ENCODE measurements at regions not wholly inside any gene's neighbourhood (a gene's known extent, or its start where the extent isn't known, plus 50 kb on each side); places are given as distances from the start of the nearest gene placed in this dataset.
"Not testable (repeated sequence)": the region's sequence is repeated elsewhere in the genome, so short reads cannot be mapped to it uniquely, and the experiment has no call there.

- H3K4me1 ChIP-seq (ENCODE audit: insufficient read depth); DNase-seq (ENCODE audit: extremely low spot score): not testable (repeated sequence)
- 85% methylated on average over 4 of the region's 13 CpGs for WGBS
Measured at GRCh38 chr16:16526998-16527397, 148.1 kb downstream of the NPIPA7 start.

GRCh38 chr16:16530744-16531143, 151.8 kb downstream of the NPIPA7 start:
- not testable (repeated sequence) for DNase-seq (ENCODE audit: extremely low spot score); H3K27ac ChIP-seq (ENCODE audit: low read depth); H3K36me3 ChIP-seq (ENCODE audit: insufficient read depth); H3K4me1 ChIP-seq (ENCODE audit: insufficient read depth); H3K4me3 ChIP-seq (ENCODE audit: low read depth, low read length)
- 34% methylated on average over 1 of the region's 5 CpGs for WGBS

More at GRCh38 chr16:16526998-16527397, 148.1 kb downstream of the NPIPA7 start:
- not testable (repeated sequence) for H3K4me3 ChIP-seq (ENCODE audit: low read depth, low read length); H3K27ac ChIP-seq (ENCODE audit: low read depth); H3K36me3 ChIP-seq (ENCODE audit: insufficient read depth)

GRCh38 chr16:16535565-16535964, 156.6 kb downstream of the NPIPA7 start:
- H3K27ac ChIP-seq (ENCODE audit: low read depth); H3K4me1 ChIP-seq (ENCODE audit: insufficient read depth); H3K4me3 ChIP-seq (ENCODE audit: low read depth, low read length); H3K36me3 ChIP-seq (ENCODE audit: insufficient read depth); DNase-seq (ENCODE audit: extremely low spot score): not testable (repeated sequence)
- WGBS: 74% methylated on average over 3 of the region's 4 CpGs

GRCh38 chr16:16536151-16536550, 157.2 kb downstream of the NPIPA7 start:
- not testable (repeated sequence) for DNase-seq (ENCODE audit: extremely low spot score); H3K27ac ChIP-seq (ENCODE audit: low read depth); H3K36me3 ChIP-seq (ENCODE audit: insufficient read depth); H3K4me1 ChIP-seq (ENCODE audit: insufficient read depth); H3K4me3 ChIP-seq (ENCODE audit: low read depth, low read length)
- WGBS: 82% methylated on average over 3 of the region's 3 CpGs

GRCh38 chr16:16549710-16550109, 170.8 kb downstream of the NPIPA7 start:
- DNase-seq (ENCODE audit: extremely low spot score); H3K36me3 ChIP-seq (ENCODE audit: insufficient read depth); H3K4me1 ChIP-seq (ENCODE audit: insufficient read depth); H3K27ac ChIP-seq (ENCODE audit: low read depth); H3K4me3 ChIP-seq (ENCODE audit: low read depth, low read length): not testable (repeated sequence)
- 48% methylated on average over 3 of the region's 3 CpGs for WGBS

GRCh38 chr16:16550824-16551223, 171.9 kb downstream of the NPIPA7 start:
- H3K36me3 ChIP-seq (ENCODE audit: insufficient read depth); H3K4me3 ChIP-seq (ENCODE audit: low read depth, low read length); H3K4me1 ChIP-seq (ENCODE audit: insufficient read depth); DNase-seq (ENCODE audit: extremely low spot score); H3K27ac ChIP-seq (ENCODE audit: low read depth): not testable (repeated sequence)
- 64% methylated on average over 2 of the region's 2 CpGs for WGBS

GRCh38 chr16:16552819-16553340, 173.9 kb downstream of the NPIPA7 start:
- not testable (repeated sequence) for H3K27ac ChIP-seq (ENCODE audit: low read depth); DNase-seq (ENCODE audit: extremely low spot score); H3K4me1 ChIP-seq (ENCODE audit: insufficient read depth); H3K4me3 ChIP-seq (ENCODE audit: low read depth, low read length); H3K36me3 ChIP-seq (ENCODE audit: insufficient read depth)
- 62% methylated on average over 1 of the region's 1 CpG for WGBS

- WGBS: 48% methylated on average over 6 of the region's 9 CpGs
- H3K4me3 ChIP-seq (ENCODE audit: low read depth, low read length); H3K4me1 ChIP-seq (ENCODE audit: insufficient read depth); H3K36me3 ChIP-seq (ENCODE audit: insufficient read depth); DNase-seq (ENCODE audit: extremely low spot score); H3K27ac ChIP-seq (ENCODE audit: low read depth): not testable (repeated sequence)
Measured at GRCh38 chr16:16559179-16559740, 180.3 kb downstream of the NPIPA7 start.

- DNase-seq (ENCODE audit: extremely low spot score); H3K27ac ChIP-seq (ENCODE audit: low read depth); H3K4me1 ChIP-seq (ENCODE audit: insufficient read depth); H3K36me3 ChIP-seq (ENCODE audit: insufficient read depth); H3K4me3 ChIP-seq (ENCODE audit: low read depth, low read length): not testable (repeated sequence)
- WGBS: 50% methylated on average over 5 of the region's 5 CpGs
Measured at GRCh38 chr16:16561532-16561931, 182.6 kb downstream of the NPIPA7 start.

GRCh38 chr16:16563962-16564361, 185.0 kb downstream of the NPIPA7 start:
- not testable (repeated sequence) for H3K4me3 ChIP-seq (ENCODE audit: low read depth, low read length); DNase-seq (ENCODE audit: extremely low spot score); H3K36me3 ChIP-seq (ENCODE audit: insufficient read depth); H3K27ac ChIP-seq (ENCODE audit: low read depth); H3K4me1 ChIP-seq (ENCODE audit: insufficient read depth)
- no CpG with 5 or more reads among the region's 5 CpGs for WGBS

- H3K36me3 ChIP-seq (ENCODE audit: insufficient read depth); H3K27ac ChIP-seq (ENCODE audit: low read depth); H3K4me3 ChIP-seq (ENCODE audit: low read depth, low read length); H3K4me1 ChIP-seq (ENCODE audit: insufficient read depth); DNase-seq (ENCODE audit: extremely low spot score): not testable (repeated sequence)
- WGBS: no CpG with 5 or more reads among the region's 7 CpGs
Measured at GRCh38 chr16:16565326-16565725, 186.4 kb downstream of the NPIPA7 start.

- not testable (repeated sequence) for H3K27ac ChIP-seq (ENCODE audit: low read depth); H3K4me3 ChIP-seq (ENCODE audit: low read depth, low read length); H3K4me1 ChIP-seq (ENCODE audit: insufficient read depth); H3K36me3 ChIP-seq (ENCODE audit: insufficient read depth); DNase-seq (ENCODE audit: extremely low spot score)
- WGBS: 23% methylated on average over 5 of the region's 5 CpGs
Measured at GRCh38 chr16:16570055-16570454, 191.1 kb downstream of the NPIPA7 start.

- not testable (repeated sequence) for DNase-seq (ENCODE audit: extremely low spot score); H3K27ac ChIP-seq (ENCODE audit: low read depth); H3K4me3 ChIP-seq (ENCODE audit: low read depth, low read length); H3K4me1 ChIP-seq (ENCODE audit: insufficient read depth); H3K36me3 ChIP-seq (ENCODE audit: insufficient read depth)
- 76% methylated on average over 2 of the region's 2 CpGs for WGBS
Measured at GRCh38 chr16:16570874-16571273, 191.9 kb downstream of the NPIPA7 start.

GRCh38 chr16:16572130-16572774, 193.3 kb downstream of the NPIPA7 start:
- H3K4me3 ChIP-seq (ENCODE audit: low read depth, low read length); H3K27ac ChIP-seq (ENCODE audit: low read depth); H3K36me3 ChIP-seq (ENCODE audit: insufficient read depth); DNase-seq (ENCODE audit: extremely low spot score); H3K4me1 ChIP-seq (ENCODE audit: insufficient read depth): not testable (repeated sequence)
- WGBS: 70% methylated on average over 9 of the region's 10 CpGs
